ENCODE measurements at regions not wholly inside any gene's neighbourhood (a gene's known extent, or its start where the extent isn't known, plus 50 kb on each side); places are given as distances from the start of the nearest gene placed in this dataset.
"Not testable (repeated sequence)": the region's sequence is repeated elsewhere in the genome, so short reads cannot be mapped to it uniquely, and the experiment has no call there.

GRCh38 chr4:154025110-154025509 lies 236.2 kb upstream of the SFRP2 start:
- DNase-seq (ENCODE audit: insufficient read length) = no peak
- TF ChIP-seq POLR2A (IDR thresholded peaks at IDR 0.05; ENCODE audit: low read depth, low read length) (no peak), TAF1 (IDR thresholded peaks at IDR 0.05; ENCODE audit: borderline replicate concordance, low read depth, low read length) (no peak), POLR2AphosphoS5 (IDR thresholded peaks at IDR 0.05; ENCODE audit: low read depth, low read length) (no peak)
- no peak for FAIRE-seq

DNA sequence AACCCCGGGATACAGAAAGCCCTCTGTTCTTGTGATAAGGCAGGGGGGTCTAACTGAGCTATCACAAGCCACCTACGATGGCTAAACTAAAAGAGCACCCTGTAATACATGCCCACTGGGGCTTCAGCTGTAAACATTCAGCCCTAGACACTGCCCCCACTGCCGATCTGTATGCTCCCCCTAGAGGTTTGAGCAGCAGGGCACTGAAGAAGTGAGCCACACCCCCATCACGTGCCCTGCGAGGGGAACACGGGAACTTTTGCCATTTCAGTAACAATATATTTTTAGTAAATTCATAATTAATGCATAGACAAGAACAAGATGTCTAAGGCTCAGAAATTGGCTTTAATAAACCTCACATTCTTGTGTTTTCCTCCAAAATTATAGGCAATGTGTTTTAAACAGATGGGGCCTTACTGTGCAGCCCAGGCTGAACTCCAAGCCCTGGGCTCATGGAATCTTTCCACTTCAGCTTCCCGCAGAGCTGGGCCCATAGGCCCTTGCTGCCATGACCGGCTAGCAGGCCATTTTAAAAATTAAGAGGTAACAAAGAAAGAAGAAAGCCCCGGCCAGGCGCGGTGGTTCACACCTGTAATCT lies 235.3 kb upstream of the SFRP2 start:
- TF ChIP-seq TAF1 (IDR thresholded peaks at IDR 0.05; ENCODE audit: borderline replicate concordance, low read depth, low read length) (no peak), POLR2AphosphoS5 (IDR thresholded peaks at IDR 0.05; ENCODE audit: low read depth, low read length) (no peak), POLR2A (IDR thresholded peaks at IDR 0.05; ENCODE audit: low read depth, low read length) (no peak)
- no peak for DNase-seq (ENCODE audit: insufficient read length)
- FAIRE-seq = no peak

DNA sequence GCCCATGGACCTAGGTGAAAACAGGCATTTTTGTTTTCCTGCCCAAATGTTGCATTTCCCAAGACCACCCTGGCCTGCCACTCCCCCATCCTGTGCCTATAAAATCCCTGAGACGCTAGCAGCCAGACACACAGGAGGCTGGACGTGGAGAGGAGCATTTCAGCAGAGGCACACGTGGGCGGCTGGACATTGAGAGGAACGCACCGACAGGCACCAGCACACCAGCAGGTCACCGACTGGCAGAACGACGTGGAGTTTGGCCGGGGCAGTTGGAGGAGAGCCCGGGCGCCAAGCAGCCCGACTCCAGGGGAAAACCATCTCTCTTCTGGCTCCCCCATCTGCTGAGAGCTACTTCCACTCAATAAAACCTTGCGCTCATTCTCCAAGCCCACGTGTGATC lies 234.8 kb upstream of the SFRP2 start:
- not testable (repeated sequence) for DNase-seq (ENCODE audit: insufficient read length); FAIRE-seq

GRCh38 chr4:154019811-154020210 lies 230.9 kb upstream of the SFRP2 start:
- FAIRE-seq (no peak), DNase-seq (ENCODE audit: insufficient read length) (no peak)
- TF ChIP-seq POLR2AphosphoS5 (IDR thresholded peaks at IDR 0.05; ENCODE audit: low read depth, low read length) (no peak), TAF1 (IDR thresholded peaks at IDR 0.05; ENCODE audit: borderline replicate concordance, low read depth, low read length) (no peak), POLR2A (IDR thresholded peaks at IDR 0.05; ENCODE audit: low read depth, low read length) (no peak)

- no peak for DNase-seq (ENCODE audit: insufficient read length)
- no peak for FAIRE-seq
- TF ChIP-seq POLR2A (IDR thresholded peaks at IDR 0.05; ENCODE audit: low read depth, low read length) = no peak
- TF ChIP-seq POLR2AphosphoS5 (IDR thresholded peaks at IDR 0.05; ENCODE audit: low read depth, low read length) = no peak
- TF ChIP-seq TAF1 (IDR thresholded peaks at IDR 0.05; ENCODE audit: borderline replicate concordance, low read depth, low read length) = no peak
Measured at GRCh38 chr4:154018659-154019058, 229.8 kb upstream of the SFRP2 start.

- no peak for DNase-seq (ENCODE audit: insufficient read length)
- TF ChIP-seq TAF1 (IDR thresholded peaks at IDR 0.05; ENCODE audit: borderline replicate concordance, low read depth, low read length) = no peak
- TF ChIP-seq POLR2A (IDR thresholded peaks at IDR 0.05; ENCODE audit: low read depth, low read length) = no peak
- TF ChIP-seq POLR2AphosphoS5 (IDR thresholded peaks at IDR 0.05; ENCODE audit: low read depth, low read length) = no peak
- FAIRE-seq = no peak
Measured at GRCh38 chr4:154015578-154015977, 226.7 kb upstream of the SFRP2 start.

- DNase-seq (ENCODE audit: insufficient read length) (no peak), FAIRE-seq (no peak)
- TF ChIP-seq POLR2AphosphoS5 (IDR thresholded peaks at IDR 0.05; ENCODE audit: low read depth, low read length) = no peak
Measured at GRCh38 chr4:154014407-154015321, 225.8 kb upstream of the SFRP2 start.

- FAIRE-seq (no peak), DNase-seq (ENCODE audit: insufficient read length) (no peak)
- no peak for TF ChIP-seq POLR2AphosphoS5 (IDR thresholded peaks at IDR 0.05; ENCODE audit: low read depth, low read length)
- no peak for TF ChIP-seq TAF1 (IDR thresholded peaks at IDR 0.05; ENCODE audit: borderline replicate concordance, low read depth, low read length)
- TF ChIP-seq POLR2A (IDR thresholded peaks at IDR 0.05; ENCODE audit: low read depth, low read length) = no peak
Measured at GRCh38 chr4:154013576-154013975, 224.7 kb upstream of the SFRP2 start.

DNA sequence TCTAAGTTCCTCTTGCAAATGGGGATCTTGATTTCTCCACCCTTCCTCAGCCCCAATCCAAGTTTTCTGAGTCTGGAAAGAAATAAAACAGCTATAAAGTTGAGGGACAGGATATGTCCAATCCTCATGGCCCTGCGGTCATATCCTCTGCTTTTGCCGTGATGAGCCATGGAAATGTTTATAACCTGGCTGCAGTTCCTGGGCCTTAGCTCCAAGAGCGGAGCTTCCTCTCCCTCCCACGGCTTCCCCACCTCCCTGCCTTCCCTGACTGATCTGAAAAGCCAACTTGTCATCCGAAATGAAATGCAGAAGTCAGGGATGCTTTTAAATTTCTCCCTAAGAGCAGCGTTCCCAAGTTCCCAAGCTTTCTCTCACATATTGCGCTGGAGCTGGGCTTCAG lies 221.5 kb upstream of the SFRP2 start:
- FAIRE-seq (no peak), DNase-seq (ENCODE audit: insufficient read length) (no peak)
- TF ChIP-seq POLR2AphosphoS5 (IDR thresholded peaks at IDR 0.05; ENCODE audit: low read depth, low read length) = no peak
- TF ChIP-seq TAF1 (IDR thresholded peaks at IDR 0.05; ENCODE audit: borderline replicate concordance, low read depth, low read length) = no peak
- TF ChIP-seq POLR2A (IDR thresholded peaks at IDR 0.05; ENCODE audit: low read depth, low read length) = no peak

DNA sequence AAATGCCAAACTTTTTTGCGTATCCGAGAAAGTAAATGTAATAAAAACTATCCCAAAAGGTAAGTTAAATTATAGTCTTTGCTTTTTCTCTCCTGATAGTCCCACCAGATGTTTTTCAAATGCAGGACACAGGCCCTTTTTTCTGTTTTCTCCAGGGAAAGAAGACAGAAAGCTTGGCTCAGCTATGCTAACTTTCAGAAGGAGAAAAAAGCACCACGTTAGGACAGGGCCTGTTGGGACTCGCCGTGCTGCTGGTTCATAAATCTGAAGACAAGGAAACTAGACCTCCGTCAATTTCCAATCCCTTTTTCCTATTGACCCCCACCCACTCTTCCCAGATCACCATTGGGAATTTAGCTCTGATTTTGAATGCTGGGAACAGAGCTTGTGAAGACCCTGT lies 220.9 kb upstream of the SFRP2 start:
- FAIRE-seq = no peak
- no peak for TF ChIP-seq TAF1 (IDR thresholded peaks at IDR 0.05; ENCODE audit: borderline replicate concordance, low read depth, low read length)
- no peak for TF ChIP-seq POLR2A (IDR thresholded peaks at IDR 0.05; ENCODE audit: low read depth, low read length)
- TF ChIP-seq POLR2AphosphoS5 (IDR thresholded peaks at IDR 0.05; ENCODE audit: low read depth, low read length) = no peak

GRCh38 chr4:154009191-154009590 lies 220.3 kb upstream of the SFRP2 start:
- FAIRE-seq (no peak), DNase-seq (ENCODE audit: insufficient read length) (no peak)
- TF ChIP-seq TAF1 (IDR thresholded peaks at IDR 0.05; ENCODE audit: borderline replicate concordance, low read depth, low read length) = no peak
- TF ChIP-seq POLR2A (IDR thresholded peaks at IDR 0.05; ENCODE audit: low read depth, low read length) = no peak
- no peak for TF ChIP-seq POLR2AphosphoS5 (IDR thresholded peaks at IDR 0.05; ENCODE audit: low read depth, low read length)

More for the DNA sequence above, 220.9 kb upstream of the SFRP2 start:
- no peak for DNase-seq (ENCODE audit: insufficient read length)

DNA sequence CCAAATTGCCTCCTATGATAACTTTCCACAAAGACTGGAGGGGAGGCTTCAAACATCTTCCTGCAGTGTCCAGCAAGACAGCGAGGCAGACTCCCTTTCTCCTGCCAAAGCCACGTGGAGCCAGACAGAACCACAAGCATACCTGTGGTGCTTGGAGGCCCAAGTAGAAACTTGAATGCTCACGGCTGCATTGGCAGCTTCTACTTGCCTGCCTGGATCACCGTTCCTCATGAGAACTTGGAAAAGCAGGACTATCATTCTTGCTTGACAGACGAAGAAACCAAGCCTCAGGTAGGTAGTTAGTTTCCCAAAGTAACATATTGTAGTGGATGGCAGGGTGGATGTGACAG lies 216.3 kb upstream of the SFRP2 start:
- no peak for FAIRE-seq

More for the DNA sequence above, 216.3 kb upstream of the SFRP2 start:
- no peak for DNase-seq (ENCODE audit: insufficient read length)
- TF ChIP-seq TAF1 (IDR thresholded peaks at IDR 0.05; ENCODE audit: borderline replicate concordance, low read depth, low read length) = no peak
- TF ChIP-seq POLR2AphosphoS5 (IDR thresholded peaks at IDR 0.05; ENCODE audit: low read depth, low read length) = no peak
- TF ChIP-seq POLR2A (IDR thresholded peaks at IDR 0.05; ENCODE audit: low read depth, low read length) = no peak
